GM18511 (cell line): ENCODE measurements at regions not wholly inside any gene's neighbourhood (a gene's known extent, or its start where the extent isn't known, plus 50 kb on each side); places are given as distances from the start of the nearest gene placed in this dataset.
"Not testable (repeated sequence)": the region's sequence is repeated elsewhere in the genome, so short reads cannot be mapped to it uniquely, and the experiment has no call there.

Experiments
- ATAC-seq: cut with Tn5 transposase; IDR thresholded peaks from one replicate; pipeline ENCODE4 v1.9.1; 2021; ENCODE audit warnings: mild to moderate bottlenecking, moderate library complexity; ENCODE audit not compliant: unreplicated experiment

GRCh38 chr5:164327166-164327565 lies 821.7 kb downstream of the MAT2B start:
- not testable (repeated sequence) for ATAC-seq

GRCh38 chr5:164332349-164333196 lies 827.2 kb downstream of the MAT2B start:
- ATAC-seq: no peak

GRCh38 chr5:164335837-164336236 lies 830.4 kb downstream of the MAT2B start:
- peak; percentile 54 for ATAC-seq

GRCh38 chr5:164336276-164336675 lies 830.9 kb downstream of the MAT2B start:
- no peak for ATAC-seq

GRCh38 chr5:164336906-164337305 lies 831.5 kb downstream of the MAT2B start:
- ATAC-seq: no peak

GRCh38 chr5:164341056-164341619 lies 835.7 kb downstream of the MAT2B start:
- no peak for ATAC-seq

- ATAC-seq: no peak
Measured at GRCh38 chr5:164345173-164345849, 839.9 kb downstream of the MAT2B start.

GRCh38 chr5:164345853-164346252 lies 840.4 kb downstream of the MAT2B start:
- no peak for ATAC-seq

- peak; percentile 43 for ATAC-seq
Measured at GRCh38 chr5:164346785-164347630, 841.6 kb downstream of the MAT2B start.

GRCh38 chr5:164350236-164350635 lies 844.8 kb downstream of the MAT2B start:
- no peak for ATAC-seq

- no peak for ATAC-seq
Measured at GRCh38 chr5:164351245-164351834, 845.9 kb downstream of the MAT2B start.

- ATAC-seq: no peak
Measured at GRCh38 chr5:164352695-164353094, 847.3 kb downstream of the MAT2B start.

- no peak for ATAC-seq
Measured at GRCh38 chr5:164353155-164353554, 847.7 kb downstream of the MAT2B start.

GRCh38 chr5:164354139-164354751 lies 848.8 kb downstream of the MAT2B start:
- ATAC-seq: no peak

- no peak for ATAC-seq
Measured at GRCh38 chr5:164355267-164355830, 849.9 kb downstream of the MAT2B start.

GRCh38 chr5:164356790-164357189 lies 851.4 kb downstream of the MAT2B start:
- ATAC-seq: no peak

GRCh38 chr5:164357395-164358033 lies 852.1 kb downstream of the MAT2B start:
- ATAC-seq: no peak

GRCh38 chr5:164358531-164359259 lies 853.3 kb downstream of the MAT2B start:
- peak; percentile 85 for ATAC-seq
